NCI-H345 treated with DMSO at 0.1 percent for 48 hours (cell line): ENCODE measurements at regions not wholly inside any gene's neighbourhood (a gene's known extent, or its start where the extent isn't known, plus 50 kb on each side); places are given as distances from the start of the nearest gene placed in this dataset.

Experiments
- DNase-seq: peaks from one replicate; lab custom pipeline; 2025; ENCODE audit not compliant: unreplicated experiment; lab: John Stamatoyannopoulos, UW

DNA sequence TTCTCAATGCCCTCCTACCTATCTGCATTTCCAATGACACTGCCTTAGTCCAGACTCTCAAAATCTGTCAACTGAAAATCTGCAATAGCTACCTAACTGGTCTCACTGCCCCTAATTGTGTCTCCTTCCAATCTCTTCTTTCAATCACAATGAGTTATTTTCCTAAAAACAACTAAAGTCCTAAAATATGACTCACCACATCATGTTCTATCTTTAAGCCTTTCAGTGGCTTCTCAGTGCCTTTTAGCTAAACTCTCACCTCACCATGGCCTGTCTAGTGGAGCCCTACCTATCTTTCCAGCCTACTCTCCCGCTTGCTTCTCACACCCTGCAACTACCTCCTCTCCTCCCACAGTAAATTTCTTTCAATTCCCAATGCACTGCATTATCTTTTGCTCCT, 220.9 kb upstream of the PKDCC start:
- no peak for DNase-seq

DNA sequence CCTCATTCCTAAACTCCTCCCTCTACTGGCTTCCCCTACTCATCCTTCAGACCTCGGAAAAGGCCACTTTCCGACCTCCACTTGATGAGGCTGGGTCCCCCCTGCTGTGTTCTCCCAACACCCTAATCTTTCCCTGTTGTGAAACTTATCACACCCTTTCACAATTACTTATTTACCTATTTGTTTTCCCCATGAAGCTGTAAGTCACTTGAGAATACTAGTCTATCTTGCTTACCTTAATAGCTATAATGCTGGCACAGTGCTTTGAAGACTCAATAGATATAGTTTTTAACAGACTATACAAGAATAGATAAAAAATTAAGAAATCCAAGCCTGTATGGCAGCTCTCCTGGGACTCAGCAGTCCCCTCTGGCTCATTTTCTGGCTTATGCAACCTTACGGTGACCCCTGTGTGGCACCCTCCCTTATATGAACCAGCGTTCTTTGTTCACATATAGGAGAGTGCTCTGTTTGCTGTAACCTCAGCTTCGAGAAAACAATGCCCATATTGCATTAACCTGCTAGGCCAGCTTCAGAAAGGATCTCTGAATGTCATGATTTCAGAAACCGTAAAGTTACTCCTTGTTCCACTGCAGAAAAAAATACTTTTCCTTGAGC, 220.4 kb upstream of the PKDCC start:
- no peak for DNase-seq

DNA sequence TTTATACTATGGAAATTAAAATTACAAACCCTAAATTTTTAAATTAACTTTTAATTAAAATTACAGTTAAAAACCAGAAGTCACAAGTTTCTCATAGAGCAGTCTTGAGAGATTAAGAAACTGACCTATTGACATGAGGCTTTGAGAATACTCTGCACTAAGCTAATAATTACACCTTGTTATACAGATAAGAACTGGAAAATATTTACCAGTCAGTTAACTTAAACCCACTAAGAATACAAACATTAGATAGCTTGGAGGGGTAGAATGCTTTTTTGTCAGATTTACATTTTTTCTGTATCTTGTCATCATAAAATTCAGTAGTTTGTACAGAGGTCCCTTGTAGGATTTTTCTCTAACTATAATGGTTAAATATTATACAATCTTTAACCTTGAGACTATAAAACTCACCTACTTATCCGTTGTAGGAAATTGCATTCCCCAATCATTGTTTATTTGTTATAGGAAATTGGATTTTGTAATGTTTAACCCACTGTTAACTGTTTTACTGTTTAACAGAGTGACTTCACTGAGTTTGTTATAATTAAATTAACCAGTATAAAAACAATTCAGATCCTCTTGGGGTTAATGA, 219.7 kb upstream of the PKDCC start:
- DNase-seq = no peak

DNA sequence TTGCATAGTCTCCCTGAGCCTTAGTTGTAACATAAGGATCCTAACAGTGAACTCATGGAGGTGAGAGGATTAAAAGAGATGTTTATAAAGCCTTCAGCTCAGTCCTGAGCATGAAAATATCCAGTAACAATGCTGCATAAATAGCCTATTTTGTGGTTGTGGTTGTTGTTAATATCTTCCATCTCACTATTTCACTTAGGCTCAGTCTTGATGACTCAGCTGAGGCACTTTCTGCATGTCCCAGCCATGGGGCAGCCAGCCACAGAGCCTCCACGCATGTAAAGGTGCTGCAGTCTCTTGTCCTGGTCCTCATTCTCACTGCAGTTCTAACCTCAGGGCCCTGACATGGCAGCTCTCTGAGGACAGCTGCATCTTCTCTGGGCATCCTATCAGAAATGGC, 218.8 kb upstream of the PKDCC start:
- DNase-seq = no peak

DNA sequence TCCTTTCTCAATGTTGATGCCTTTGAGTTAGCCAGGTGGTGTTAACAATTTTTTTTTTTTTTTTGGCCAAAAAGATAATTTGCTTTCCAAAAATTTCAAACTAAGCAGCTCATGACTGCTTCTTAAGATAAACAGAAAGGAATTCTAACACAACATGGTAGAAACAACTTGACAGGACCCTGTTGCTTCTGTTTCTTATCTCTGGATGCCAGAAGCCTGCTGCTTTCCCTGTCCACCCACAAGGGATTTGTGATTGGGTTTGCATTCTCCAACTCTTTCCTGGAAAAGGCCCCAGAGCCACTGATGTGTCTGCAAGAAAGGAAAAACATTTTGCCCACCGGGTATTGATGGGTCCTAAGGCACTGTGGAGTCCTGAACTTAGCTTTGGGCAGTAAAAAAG, 217.2 kb upstream of the PKDCC start:
- DNase-seq = no peak

DNA sequence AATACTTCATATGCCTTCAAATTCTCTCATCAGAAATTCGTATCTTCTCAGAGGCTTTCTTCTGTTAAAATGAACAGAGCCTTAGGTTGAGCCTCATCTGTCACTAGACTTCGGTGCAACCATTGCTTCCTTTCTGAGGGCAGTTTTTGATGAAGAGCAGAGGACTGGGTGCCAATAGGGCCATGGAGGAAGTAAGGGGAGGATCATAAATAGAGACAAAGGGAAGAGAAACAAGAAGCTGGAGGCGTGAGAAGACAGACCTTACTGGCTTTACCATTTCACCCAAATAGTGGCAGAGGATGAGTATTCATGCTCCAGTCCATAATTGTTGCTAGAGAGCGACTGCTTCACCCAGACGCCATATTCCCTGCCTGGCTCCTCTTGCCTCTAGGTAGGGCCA, 215.6 kb upstream of the PKDCC start:
- DNase-seq = no peak

DNA sequence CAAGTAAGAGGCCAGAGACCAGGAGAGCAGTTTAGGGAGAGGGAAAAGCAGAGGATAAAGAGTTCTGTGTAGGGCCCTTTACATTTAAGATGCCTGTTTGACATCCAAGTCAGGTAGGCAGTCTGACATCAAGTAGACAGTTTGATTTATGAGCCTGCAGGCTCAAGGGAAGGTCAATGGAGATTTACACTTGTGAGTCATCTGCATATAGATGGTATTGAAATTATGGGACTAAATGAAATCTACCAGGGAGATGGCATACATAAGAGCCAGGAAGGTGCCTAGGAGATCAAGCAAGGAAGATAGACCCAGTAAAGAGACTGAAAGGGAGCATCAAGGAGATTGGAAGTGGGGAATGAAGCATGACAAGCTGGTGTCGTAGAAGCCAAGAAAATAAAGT, 212.4 kb upstream of the PKDCC start:
- DNase-seq = no peak

DNA sequence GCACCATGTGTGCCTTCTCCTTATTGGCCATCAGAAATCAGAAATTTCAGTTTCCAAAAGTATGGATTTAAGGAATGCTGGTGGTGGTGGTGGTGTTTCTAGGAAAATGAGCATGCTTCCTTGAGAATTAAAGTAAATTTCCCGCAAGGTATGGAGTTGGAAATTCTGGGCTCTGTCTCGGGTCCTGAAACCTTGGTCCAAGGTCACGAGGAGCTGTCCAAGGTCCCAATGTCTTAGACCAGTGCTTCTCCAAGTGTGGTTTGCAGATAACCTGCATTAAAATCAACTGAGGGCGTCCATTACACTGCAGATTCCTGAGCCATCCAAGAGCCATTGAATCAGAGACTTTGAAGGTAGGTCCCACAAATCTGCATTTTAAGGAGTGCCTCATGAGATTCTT, 210.9 kb upstream of the PKDCC start:
- DNase-seq = no peak

DNA sequence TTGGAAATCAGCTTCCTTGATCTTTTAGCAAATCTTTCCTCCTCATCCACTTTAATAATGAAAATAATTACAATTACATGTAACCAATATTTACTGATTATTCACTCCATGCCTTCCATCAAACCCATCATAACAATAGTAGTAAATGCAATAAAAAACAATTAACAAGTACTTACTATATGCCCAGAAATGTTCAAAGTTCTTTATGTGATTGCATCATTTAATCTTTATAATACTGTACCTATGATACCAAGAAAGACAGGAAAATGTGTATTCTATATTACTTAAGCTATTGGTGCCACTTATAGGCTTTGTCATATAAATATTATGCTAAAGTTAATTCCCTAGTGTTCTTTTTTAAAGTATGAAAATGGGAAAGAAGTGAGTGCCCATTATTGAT, 210.2 kb upstream of the PKDCC start:
- no peak for DNase-seq

DNA sequence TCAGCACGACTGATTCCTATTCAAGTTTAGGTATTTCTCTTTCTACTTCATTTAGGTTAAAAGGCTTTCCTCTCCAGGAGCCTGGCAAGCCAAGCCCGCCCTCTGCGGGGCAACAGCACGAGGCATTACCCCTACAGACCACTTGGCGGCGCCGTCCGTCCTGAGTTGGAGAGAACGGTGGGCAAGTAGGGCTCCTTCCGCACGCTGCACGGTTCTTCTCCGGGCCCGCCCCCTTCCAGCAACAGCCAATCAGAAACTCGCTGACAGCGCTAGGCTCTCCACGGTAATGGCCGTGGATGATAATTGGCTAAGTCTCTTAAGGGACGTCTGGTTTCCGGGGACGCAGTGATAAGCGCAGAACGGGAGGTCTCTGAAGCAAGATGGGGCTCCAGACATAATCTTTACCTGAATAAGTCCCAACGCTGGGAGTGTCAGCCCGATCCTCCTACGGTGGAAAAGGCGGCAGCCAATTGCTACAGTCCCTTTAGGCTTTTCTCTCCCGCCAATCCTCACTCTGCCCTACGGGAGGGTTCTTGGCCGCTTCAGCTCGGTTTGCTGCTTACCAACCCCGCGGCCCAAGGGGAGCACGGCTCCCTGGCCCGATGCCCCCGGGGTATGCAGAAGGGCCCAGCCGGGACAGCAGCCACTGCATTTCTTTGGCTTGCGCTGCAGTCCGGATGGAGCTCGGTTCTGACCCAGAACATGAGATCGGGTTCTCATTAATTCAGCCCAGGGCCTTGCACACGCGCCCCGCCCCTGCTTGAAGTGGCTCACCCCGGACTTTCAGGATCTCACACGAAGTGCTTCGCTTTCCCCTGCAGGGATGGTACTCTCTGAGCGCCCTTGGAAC, 206.9 kb upstream of the PKDCC start:
- peak; percentile 94 for DNase-seq

DNA sequence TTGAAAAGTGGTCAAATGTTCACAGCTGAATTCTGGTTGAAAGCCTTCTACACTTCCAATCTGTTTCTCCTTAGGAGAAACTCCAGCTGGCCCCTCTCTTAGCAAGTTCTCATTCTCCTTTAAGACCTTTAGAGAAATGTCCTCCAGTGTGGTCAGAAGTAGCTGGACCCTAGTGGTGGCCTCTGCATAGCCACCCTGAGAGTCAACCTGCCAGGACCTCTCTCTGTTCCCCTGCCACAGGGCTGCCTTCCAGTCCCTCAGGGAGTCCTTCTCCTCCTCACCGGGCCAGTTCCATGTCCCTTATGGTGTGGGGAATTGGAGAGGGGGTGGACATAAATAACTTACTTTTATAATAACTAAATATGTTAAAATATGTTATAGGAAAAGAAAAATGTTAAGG, 200.9 kb upstream of the PKDCC start:
- no peak for DNase-seq

DNA sequence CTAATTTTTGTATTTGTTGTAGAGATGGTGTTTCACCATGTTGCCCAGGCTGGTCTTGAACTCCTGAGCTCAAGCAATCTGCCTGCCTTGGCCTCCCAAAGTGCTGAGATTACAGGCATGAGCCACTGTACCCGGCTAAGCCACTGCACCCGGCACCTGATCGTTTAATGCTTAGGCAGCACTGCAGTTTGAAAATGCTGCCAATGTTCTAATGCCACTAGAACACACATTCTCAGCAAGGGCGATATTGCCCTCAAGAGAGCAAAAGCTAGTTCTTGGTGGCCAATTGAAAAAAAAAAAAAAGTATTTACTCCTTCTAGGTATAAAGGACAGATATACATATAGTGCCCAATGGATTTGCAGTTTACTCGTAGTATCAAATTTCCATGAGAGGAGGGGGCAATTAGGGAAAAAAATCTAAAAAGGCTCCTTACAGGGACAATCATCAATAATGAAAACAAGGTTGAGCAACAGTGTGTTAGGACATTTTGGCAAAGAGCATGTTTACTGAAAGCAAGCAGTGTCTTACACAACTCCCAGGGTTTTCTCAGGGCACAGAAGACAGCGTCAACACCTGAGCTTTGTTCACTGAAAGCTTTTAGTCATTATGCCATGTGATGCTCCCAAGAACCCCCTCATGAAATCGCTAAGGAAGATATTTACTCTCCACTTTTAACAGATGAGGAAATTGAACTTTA, 199.9 kb upstream of the PKDCC start:
- no peak for DNase-seq

DNA sequence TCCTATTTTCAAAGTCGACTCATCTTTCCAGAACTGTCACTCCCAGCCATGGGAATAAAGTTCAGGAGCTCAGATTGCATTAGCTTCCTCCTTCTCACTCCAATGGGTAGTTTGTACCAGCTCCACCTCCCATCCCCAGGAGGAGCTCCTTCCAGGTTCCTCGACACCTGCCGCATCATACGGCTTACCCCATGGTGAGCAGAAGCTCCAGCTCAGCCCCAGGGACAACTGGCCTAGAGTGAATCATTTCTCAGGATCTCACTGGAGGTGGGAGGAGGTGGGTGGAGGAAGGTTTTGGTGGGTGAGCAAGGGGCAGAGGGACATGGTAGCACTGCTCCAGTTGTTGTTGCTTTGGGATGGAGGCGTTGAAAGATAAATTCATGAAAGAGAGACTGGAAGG, 196.3 kb upstream of the PKDCC start:
- no peak for DNase-seq

DNA sequence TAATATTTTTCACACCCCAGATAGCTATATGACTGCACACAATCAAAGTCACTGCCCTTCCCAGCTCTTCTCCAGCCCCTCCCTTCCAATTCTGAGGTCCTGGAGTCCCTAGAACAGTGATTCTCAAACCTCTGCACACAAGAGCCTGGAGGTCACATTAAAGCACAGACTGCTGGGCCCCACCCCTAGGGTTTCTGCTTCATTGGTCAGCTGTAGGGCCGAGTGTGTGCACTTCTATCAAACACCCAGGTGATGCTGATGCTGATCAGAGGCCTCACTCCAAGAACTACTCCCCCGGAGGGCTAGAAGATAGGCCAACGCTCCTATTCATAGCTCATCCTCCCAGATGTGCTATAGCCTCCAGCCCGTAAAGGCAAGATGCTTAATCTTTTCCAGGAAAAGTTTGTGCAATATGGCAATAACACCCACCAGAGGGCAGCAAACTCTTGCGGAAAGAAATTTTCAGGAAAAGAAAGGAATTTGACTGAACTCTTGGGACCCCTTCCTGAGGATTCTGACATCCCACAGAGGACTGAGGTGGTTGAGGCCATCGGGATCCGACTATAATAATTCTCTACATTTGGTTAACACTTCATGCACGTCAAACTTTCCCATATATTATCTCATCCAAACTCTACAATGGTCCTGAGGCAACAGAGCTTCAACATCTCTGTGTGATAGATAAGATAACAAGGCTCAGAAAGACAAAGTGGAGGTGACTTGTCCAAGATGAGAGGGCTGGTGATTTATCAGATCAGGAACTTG, 194.2 kb upstream of the PKDCC start:
- peak; percentile 25 for DNase-seq

DNA sequence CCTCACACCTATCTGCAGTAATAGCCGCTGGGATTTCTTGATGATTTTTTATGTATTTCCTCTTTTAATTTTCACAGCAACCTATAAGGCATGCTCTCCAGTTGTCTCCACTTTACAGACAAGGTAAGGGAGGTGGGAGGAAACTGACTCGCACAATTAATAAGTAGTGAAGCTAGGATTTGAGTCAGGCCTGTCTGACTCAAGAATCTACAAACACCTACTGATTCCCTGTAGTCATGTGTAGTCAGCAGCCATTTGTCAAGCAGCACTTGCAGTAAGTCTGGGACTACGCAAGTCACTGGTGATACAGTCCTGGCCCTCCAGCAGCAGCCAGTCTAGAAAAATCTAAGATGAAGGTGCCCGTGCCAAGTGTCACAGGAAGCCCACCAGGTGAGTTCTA, 193.6 kb upstream of the PKDCC start:
- DNase-seq = no peak

DNA sequence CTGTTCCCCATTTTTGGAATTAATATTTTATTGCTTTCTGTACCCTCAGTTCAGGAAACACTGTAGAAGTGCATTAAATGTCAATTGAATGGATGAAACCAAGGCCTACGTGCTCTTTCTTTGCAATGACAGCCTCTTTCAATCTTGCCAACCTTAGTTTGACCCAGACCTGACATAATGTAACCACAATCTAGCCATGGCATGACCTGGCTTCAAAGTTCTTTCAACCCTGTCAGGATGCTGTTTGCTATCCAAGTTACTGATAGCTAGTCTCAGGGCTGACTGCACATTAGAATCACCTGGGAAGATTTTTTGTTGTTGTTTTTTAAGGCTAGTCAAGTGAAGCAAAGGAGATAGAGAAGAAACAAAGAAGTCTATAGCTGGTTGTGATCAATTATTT, 190.9 kb upstream of the PKDCC start:
- no peak for DNase-seq

DNA sequence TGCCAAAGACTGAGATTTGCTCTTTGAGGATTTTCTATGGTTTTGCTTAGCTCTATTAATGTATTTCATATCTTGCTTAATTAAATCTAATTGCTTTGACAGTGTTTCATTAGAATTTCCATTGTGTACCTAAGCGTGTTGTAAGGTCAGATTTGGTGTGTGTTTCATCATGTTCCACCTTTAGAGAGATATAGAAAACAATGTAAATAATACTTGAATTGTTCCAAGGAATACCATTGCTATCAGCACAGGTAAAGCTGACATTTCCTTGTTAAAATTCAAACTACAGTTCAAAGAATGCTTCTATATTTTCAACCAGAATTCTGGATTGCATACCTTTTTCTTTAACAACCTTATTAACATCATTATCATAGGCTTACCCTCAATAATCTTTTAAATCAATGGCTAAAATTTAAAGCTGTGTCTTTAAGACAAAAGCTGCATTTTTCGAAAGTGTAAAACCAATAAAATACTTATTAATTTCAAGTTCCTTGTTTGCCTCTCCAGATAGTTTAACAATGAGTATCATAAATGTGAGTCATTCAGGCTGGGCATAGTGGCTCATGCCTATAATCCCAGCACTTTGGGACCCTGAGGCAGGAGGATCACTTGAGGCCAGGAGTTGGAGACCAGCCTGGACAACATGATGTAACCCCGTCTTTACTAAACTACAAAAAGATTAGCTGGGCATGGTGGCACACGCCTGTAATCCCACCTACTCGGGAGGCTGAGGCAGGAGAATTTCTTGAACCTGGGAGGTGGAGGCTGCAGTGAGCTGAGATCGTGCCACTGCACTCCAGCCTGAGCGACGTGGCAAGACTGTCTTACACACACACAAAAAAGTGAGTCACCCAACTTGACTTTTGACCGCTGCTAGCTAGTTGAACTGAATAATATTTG, 188.0 kb upstream of the PKDCC start:
- DNase-seq = no peak

DNA sequence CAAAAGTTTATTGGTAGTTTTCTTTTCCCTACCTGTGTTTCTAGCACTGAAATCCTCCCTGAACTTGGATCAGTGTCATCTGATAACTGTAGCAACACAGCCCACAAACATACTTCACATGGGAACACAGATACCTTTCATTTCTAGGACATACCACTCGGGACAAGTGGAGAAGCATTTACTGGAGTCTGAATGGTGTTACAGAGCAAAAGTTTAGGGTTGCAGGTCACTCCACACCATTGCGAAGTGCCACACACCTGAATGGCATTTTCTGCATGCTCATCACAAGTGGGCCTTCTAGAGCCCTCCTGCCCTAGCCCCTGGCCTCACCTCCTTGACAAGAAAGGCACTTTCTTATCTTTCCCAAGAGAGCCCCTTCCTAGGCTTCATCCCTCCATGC, 184.8 kb upstream of the PKDCC start:
- no peak for DNase-seq

DNA sequence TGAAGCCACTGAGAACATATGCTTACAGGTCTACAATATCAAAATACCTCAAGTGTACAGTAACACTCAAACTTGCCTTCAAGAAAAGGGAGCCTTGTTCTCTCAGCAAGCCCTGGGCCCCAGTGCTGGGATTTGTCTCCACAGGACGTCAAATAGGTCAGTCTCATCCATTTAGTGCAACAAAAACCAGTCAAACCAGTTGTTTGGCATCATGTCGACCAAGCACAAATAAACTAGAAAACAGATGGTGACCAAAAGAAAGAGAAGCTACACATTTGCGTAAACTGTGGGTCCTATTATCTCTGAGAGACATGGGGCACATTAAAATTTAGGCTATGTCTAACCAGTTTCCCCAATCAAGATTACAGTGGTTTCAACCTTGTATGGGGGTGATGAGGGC, 182.6 kb upstream of the PKDCC start:
- no peak for DNase-seq

DNA sequence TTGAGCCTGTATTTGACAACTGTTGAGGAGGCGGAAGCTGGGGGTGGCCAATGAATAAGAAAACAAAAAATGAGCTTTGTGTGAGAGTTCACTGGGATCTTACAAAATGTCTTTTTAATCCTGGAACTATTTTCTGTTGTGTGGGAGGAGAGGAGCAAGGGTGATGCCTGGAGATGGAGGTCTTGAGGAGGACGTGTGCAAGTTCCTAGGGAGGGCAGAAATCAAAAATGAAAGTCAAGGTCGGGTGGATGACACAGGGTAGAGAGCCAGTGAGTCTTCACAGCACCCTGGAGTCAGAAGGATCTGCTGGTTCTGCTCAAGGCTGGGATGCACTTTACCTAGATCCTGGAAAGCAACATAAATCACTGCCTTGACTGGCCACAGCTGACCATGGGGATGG, 180.3 kb upstream of the PKDCC start:
- no peak for DNase-seq
